Endothelial cell of umbilical vein (primary cell): ENCODE measurements at regions not wholly inside any gene's neighbourhood (a gene's known extent, or its start where the extent isn't known, plus 50 kb on each side); places are given as distances from the start of the nearest gene placed in this dataset.

ENCODE experiments used
- BruUV-seq: library from RNA; stranded (reverse); fragments of 400-500 nt; replicated peaks from 2 replicates; lab custom pipeline; 2021; lab: Mats Ljungman, UMichigan
- CTCF ChIA-PET: fragments of 300-600, 350-600 bp; sonication (Branson Sonifier 250); formaldehyde crosslinking; loops from one replicate; lab custom pipeline; 2021; ENCODE audit warnings: antibody characterized with exemption, inconsistent platforms; lab: Charles Lee
- POLR2A ChIA-PET: fragments of 300-600, 350-600 bp; sonication (Branson Sonifier 250); formaldehyde crosslinking; loops from one replicate; lab custom pipeline; 2021; ENCODE audit warnings: antibody characterized with exemption, inconsistent platforms; lab: Charles Lee
- DNase-seq: peaks from one replicate; pipeline ENCODE4 v3.0.0-alpha.2; 2011; ENCODE audit warnings: low read depth, low spot score
- FAIRE-seq: peaks from 2 replicates; lab custom pipeline; 2011; peaks lifted over from hg19 to GRCh38; lab: Jason Lieb, UNC
- H2AFZ ChIP-seq: 2 replicates; pipeline ENCODE4 v1.6.0; 2012; ENCODE audit warnings: low read depth, low read length, control low read depth, inconsistent platforms
- H3K27ac ChIP-seq: 2 replicates; pipeline ENCODE4 v1.5.1; 2011; ENCODE audit warnings: low read depth, mild to moderate bottlenecking, control low read depth, low read length, moderate library complexity; ENCODE audit not compliant: insufficient read depth
- H3K27me3 ChIP-seq, 2 experiments: 2 replicates each; pipeline versions ENCODE4 v1.6.0 to v1.6.1; 2011; ENCODE audit warnings: low read length in 2 of 2, mixed read lengths in 1 of 2; ENCODE audit not compliant: control insufficient read depth in 2 of 2, insufficient read depth in 2 of 2
- H3K36me3 ChIP-seq, 2 experiments: 2 replicates in 1 of 2; 3 replicates in 1 of 2; pipeline ENCODE4 v1.5.1; 2011; ENCODE audit warnings: low read length in 2 of 2, mild to moderate bottlenecking in 1 of 2, moderate library complexity in 1 of 2; ENCODE audit not compliant: control insufficient read depth in 2 of 2, insufficient read depth in 2 of 2; ENCODE audit errors: extremely low read depth in 1 of 2
- H3K4me1 ChIP-seq: 3 replicates; pipeline ENCODE4 v1.5.1; 2011; ENCODE audit warnings: mild to moderate bottlenecking, low read length; ENCODE audit not compliant: control insufficient read depth, insufficient read depth; ENCODE audit errors: extremely low read depth
- H3K4me2 ChIP-seq: 2 replicates; pipeline ENCODE4 v1.6.1; 2011; ENCODE audit warnings: low read length, control low read depth, mixed read lengths; ENCODE audit not compliant: insufficient read depth
- H3K4me3 ChIP-seq, 3 experiments: fragments of 200-600 bp in 1 of 3; sonication (generic), shearing (Covaris generic) in 1 of 3; replicated peaks in 1 of 3; 2 replicates each; pipeline ENCODE4 v1.5.1; 2011 to 2016; ENCODE audit warnings: control low read depth in 3 of 3, low read length in 3 of 3, mild to moderate bottlenecking in 2 of 3, inconsistent platforms in 1 of 3, low read depth in 1 of 3, moderate library complexity in 1 of 3; ENCODE audit not compliant: insufficient read depth in 1 of 3
- H3K79me2 ChIP-seq: 2 replicates; pipeline ENCODE4 v1.6.0; 2012; ENCODE audit warnings: low read length, inconsistent platforms; ENCODE audit not compliant: control insufficient read depth, insufficient read depth
- H3K9ac ChIP-seq: replicated peaks from 2 replicates; pipeline ENCODE3; 2011; ENCODE audit warnings: low read length, control low read depth; ENCODE audit not compliant: insufficient read depth; ENCODE audit errors: extremely low read depth
- H3K9me1 ChIP-seq: replicated peaks from 3 replicates; pipeline ENCODE4 v1.6.0; 2011; ENCODE audit warnings: mild to moderate bottlenecking, low read length; ENCODE audit not compliant: control insufficient read depth, insufficient read depth; ENCODE audit errors: extremely low read depth
- H3K9me3 ChIP-seq: replicated peaks from 2 replicates; pipeline ENCODE4 v1.5.1; 2012; ENCODE audit warnings: low read length, inconsistent platforms; ENCODE audit not compliant: control insufficient read depth, insufficient read depth
- H4K20me1 ChIP-seq: replicated peaks from 2 replicates; pipeline ENCODE3; 2011; ENCODE audit warnings: mild to moderate bottlenecking, low read length; ENCODE audit not compliant: control insufficient read depth, insufficient read depth; ENCODE audit errors: extremely low read depth
- EZH2 ChIP-seq: IDR thresholded peaks from 2 replicates; pipeline ENCODE4 v1.6.1; 2012; ENCODE audit warnings: borderline replicate concordance, low read depth, mild to moderate bottlenecking, moderate library complexity, low read length, inconsistent platforms; ENCODE audit not compliant: severe bottlenecking
- FOS ChIP-seq: IDR thresholded peaks from 2 replicates; pipeline ENCODE4 v1.6.1; 2011; ENCODE audit warnings: mild to moderate bottlenecking, low read length, moderate library complexity, borderline replicate concordance; ENCODE audit not compliant: insufficient read depth
- GATA2 ChIP-seq: IDR thresholded peaks from 2 replicates; pipeline ENCODE4 v1.7.0; 2011; ENCODE audit warnings: low read depth, mild to moderate bottlenecking, moderate library complexity, mixed read lengths, low read length; ENCODE audit not compliant: insufficient read length, insufficient read depth
- JUN ChIP-seq: IDR thresholded peaks from 2 replicates; pipeline ENCODE4 v1.6.1; 2011; ENCODE audit warnings: borderline replicate concordance, low read depth; ENCODE audit not compliant: insufficient read length, insufficient read depth
- MYC ChIP-seq: IDR thresholded peaks from one replicate; pipeline ENCODE4 v1.6.1; 2011; ENCODE audit warnings: mild to moderate bottlenecking, low read depth, low read length
- POLR2A ChIP-seq: IDR thresholded peaks from 2 replicates; pipeline ENCODE4 v1.6.1; 2012; ENCODE audit warnings: low read depth, mild to moderate bottlenecking, control low read depth, low read length
- POLR2AphosphoS5 ChIP-seq: IDR thresholded peaks from 2 replicates; pipeline ENCODE4 v1.6.1; 2012; ENCODE audit warnings: low read depth, mild to moderate bottlenecking, control low read depth, low read length, moderate library complexity; ENCODE audit not compliant: insufficient read depth
- dilution Hi-C: fragments of 300-500 bp; cut with MboI; formaldehyde crosslinking; loops from one replicate; pipeline ENCODE4 v1.15.0; 2019; ENCODE audit warnings: low sequenced_read_pairs; ENCODE audit not compliant: extremely low pct_ligation_motif_present
- intact Hi-C: fragments of 100-400 bp; cut with micrococcal nuclease; formaldehyde crosslinking; loops from one replicate; pipeline ENCODE4 v1.10.0; 2022
- TF ChIP-seq, protein P1 (sequence below): IDR thresholded peaks from 2 replicates; pipeline ENCODE4 v1.6.1; 2011; ENCODE audit not compliant: insufficient read depth, insufficient read length
- TF ChIP-seq, protein P2 (sequence below), 2 donors: IDR thresholded peaks; 1 replicate in 1 of 2; 2 replicates in 1 of 2; pipeline ENCODE4 v1.5.1; 2011; ENCODE audit warnings: low read length in 2 of 2, mild to moderate bottlenecking in 2 of 2, moderate library complexity in 2 of 2, control low read depth in 1 of 2, inconsistent platforms in 1 of 2, low read depth in 1 of 2; ENCODE audit not compliant: insufficient read depth in 1 of 2; ENCODE audit errors: extremely low read depth in 1 of 2

DNA sequence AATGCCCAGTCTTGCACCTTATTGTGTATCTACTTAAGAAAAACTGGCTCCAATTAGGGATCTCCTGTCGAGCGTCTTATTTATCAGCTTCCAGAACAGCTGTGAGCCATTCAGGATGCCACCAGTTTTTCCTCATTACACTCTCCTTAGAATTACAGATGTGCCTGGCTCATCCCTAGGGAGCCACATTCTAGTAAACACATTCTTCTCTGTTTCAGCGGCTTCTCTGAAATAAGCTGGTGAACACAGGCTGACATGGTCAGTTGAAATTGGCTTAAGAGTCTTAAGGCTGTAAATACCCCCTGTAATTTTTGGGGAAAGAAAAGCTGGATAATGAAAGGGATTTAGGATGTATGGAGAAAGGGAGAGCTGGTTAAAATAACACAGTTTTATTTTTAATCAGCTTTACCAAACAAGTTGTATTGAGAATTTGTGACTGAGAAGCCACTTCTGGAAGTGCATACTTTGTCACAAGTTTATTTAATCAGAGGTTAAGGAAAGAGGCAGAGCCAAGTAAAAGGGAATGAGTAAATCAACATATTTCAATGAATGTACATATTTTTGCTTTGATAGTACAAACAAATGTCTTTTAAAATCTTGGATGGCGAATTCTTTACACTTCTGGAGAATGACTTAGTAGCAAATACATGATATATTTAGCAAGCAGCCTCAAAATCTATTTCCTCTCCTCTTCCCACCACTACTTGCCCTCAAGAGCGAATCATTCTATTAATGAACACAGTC is 562.0 kb upstream of the GOT2 start:
- Histone ChIP-seq H3K36me3 (no peaks in the 10 kb centered on the region), H3K9me1 (no peaks in the 10 kb centered on the region), H3K4me3 (no peak overlapping the region), H3K27me3 (no peaks in the 10 kb centered on the region), H3K27ac (no peak overlapping the region), H2AFZ (no peak overlapping the region), H3K9me3 (no peaks in the 10 kb centered on the region), H3K4me2 (no peak overlapping the region), H3K4me1 (no peaks in the 10 kb centered on the region), H3K79me2 (no peaks in the 10 kb centered on the region), H3K9ac (no peak overlapping the region), H4K20me1 (no peaks in the 10 kb centered on the region)
- CTCF ChIA-PET, result interaction anchor here (0.9 kb wide), 1 partner anchor 482 kb away, joined by 3 read pairs; no protein-coding TSS in a partner anchor
- POLR2A ChIA-PET, result no interaction called here
- no TSS peak for BruUV-seq
- intact Hi-C loops, result no loop called here
- DNase-seq (no peak), FAIRE-seq (no peak)
- TF ChIP-seq MYC (no peak), FOS (no peak), GATA2 (no peak), JUN (no peak), POLR2A (no peak), EZH2 (no peak), POLR2AphosphoS5 (no peak)
- TF ChIP-seq, protein P1, sequence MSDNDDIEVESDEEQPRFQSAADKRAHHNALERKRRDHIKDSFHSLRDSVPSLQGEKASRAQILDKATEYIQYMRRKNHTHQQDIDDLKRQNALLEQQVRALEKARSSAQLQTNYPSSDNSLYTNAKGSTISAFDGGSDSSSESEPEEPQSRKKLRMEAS, result no peak
- TF ChIP-seq, protein P2, sequence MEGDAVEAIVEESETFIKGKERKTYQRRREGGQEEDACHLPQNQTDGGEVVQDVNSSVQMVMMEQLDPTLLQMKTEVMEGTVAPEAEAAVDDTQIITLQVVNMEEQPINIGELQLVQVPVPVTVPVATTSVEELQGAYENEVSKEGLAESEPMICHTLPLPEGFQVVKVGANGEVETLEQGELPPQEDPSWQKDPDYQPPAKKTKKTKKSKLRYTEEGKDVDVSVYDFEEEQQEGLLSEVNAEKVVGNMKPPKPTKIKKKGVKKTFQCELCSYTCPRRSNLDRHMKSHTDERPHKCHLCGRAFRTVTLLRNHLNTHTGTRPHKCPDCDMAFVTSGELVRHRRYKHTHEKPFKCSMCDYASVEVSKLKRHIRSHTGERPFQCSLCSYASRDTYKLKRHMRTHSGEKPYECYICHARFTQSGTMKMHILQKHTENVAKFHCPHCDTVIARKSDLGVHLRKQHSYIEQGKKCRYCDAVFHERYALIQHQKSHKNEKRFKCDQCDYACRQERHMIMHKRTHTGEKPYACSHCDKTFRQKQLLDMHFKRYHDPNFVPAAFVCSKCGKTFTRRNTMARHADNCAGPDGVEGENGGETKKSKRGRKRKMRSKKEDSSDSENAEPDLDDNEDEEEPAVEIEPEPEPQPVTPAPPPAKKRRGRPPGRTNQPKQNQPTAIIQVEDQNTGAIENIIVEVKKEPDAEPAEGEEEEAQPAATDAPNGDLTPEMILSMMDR (IDR thresholded peaks at IDR 0.05; ENCODE audit: extremely low read depth in 1 of 2, insufficient read depth in 1 of 2, low read depth in 1 of 2, low read length in 2 of 2), result no peak
- dilution Hi-C loops, result no loop called here
